ENCODE measurements at regions not wholly inside any gene's neighbourhood (a gene's known extent, or its start where the extent isn't known, plus 50 kb on each side); places are given as distances from the start of the nearest gene placed in this dataset.
"Not testable (repeated sequence)": the region's sequence is repeated elsewhere in the genome, so short reads cannot be mapped to it uniquely, and the experiment has no call there.

- no peak for DNase-seq
Observed at GRCh38 chr17:83159204-83160049, 80.0 kb downstream of the METRNL start.

DNA sequence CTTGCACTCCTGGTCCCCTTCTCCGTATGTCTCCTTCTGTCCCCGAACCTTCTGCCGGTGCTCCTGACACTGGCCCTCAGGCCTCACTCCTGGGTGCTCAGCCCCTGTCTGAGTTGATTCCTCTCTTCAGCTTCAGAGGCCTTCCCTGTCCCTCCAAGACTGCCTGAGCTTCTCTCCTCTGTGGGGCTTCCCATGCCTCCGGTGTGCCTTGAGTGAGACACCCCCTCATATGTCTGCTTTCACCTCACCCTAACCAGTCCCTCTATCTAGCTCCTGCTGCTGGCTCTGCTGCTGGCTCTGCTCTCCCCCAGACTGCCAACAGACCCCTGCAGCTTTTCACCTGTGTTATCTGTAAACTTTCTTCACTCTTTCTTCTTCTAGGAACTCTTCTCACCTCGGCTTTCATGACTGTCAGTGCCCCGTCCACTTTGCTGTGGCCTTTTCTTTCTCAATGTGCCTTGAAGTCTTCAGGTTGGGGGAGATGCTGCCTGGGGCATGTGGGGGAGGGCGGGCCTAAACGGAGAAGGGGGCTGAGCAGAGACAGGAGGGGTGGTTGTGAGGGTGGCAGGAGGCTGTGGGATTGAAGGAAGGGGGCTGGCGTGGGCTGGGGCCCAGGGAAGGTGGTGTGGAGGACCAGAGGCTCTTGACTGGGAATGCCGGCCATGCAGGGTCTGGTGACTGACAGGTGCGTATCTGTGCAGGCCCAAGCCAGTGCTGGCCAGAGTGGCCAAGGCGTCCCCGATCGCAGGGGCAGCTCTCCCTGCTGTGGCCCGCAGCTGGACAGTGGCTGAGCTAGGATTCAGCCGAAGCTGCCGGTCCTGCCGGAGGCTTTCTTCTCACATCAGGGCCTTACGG lies 81.3 kb downstream of the METRNL start:
- DNase-seq, result no peak

GRCh38 chr17:83161298-83162034 lies 82.1 kb downstream of the METRNL start:
- DNase-seq, result no peak

- no peak for DNase-seq
Observed at GRCh38 chr17:83162035-83162745, 82.8 kb downstream of the METRNL start.

- DNase-seq, result no peak
Observed at GRCh38 chr17:83164490-83164889, 85.1 kb downstream of the METRNL start.

- DNase-seq, result no peak
Observed at GRCh38 chr17:83170571-83171260, 91.3 kb downstream of the METRNL start.

DNA sequence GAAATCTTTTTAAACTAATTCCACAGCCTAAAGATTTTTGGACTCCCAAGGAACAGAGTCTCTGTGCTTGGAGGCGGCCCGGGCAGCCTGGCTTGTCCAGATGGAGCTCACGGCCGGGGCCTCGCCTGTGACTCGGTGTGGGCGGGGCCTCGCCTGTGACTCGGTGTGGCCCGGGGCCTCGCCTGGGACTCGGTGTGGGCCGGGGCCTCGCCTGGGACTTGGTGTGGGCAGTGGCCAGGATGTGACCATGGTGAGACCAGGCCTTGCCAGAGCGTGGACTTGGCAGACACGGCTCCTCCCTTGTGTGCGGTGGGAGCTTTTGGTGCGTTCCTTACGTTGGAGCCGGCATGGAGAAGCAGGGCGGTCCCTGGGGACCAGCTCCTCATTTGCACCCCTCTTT lies 92.3 kb downstream of the METRNL start:
- no peak for DNase-seq

GRCh38 chr17:83172099-83172498 lies 92.7 kb downstream of the METRNL start:
- not testable (repeated sequence) for DNase-seq

DNA sequence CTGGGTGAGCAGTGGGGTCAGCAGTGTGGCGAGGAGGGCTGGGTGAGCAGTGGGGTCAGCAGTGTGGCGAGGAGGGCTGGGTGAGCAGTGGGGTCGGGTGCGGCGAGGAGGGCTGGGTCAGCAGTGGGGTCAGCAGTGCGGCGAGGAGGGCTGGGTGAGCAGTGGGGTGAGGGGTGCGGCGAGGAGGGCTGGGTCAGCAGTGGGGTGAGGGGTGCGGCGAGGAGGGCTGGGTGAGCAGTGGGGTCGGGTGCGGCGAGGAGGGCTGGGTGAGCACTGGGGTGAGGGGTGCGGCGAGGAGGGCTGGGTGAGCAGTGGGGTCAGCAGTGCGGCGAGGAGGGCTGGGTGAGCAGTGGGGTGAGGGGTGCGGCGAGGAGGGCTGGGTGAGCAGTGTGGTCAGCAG lies 93.2 kb downstream of the METRNL start:
- DNase-seq, result not testable (repeated sequence)

- DNase-seq, result not testable (repeated sequence)
Observed at GRCh38 chr17:83173180-83173913, 93.9 kb downstream of the METRNL start.

DNA sequence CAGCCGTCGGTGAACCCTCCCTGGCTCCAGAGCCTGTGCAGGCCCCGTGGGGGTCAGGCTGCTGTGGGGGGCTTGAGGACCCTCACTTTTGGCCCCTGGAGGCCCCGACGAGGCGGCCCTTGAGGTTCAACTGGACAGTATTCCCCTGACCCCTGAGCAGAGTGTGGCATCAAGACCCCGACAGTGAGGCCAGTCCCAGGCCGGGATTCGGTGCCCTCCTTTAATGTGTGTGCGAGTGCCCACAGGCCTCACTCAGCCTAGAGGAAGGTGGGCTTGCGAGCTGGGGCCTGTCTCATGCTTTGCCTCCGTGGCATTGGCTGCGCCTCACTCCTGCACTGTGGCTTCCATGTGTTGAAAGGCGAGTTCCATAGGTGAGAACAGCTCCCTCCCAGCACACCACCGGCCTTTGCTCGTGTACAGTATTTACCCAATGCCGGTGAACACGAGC lies 94.5 kb downstream of the METRNL start:
- DNase-seq, result no peak

- no peak for DNase-seq
Observed at GRCh38 chr17:83174362-83175118, 95.1 kb downstream of the METRNL start.

DNA sequence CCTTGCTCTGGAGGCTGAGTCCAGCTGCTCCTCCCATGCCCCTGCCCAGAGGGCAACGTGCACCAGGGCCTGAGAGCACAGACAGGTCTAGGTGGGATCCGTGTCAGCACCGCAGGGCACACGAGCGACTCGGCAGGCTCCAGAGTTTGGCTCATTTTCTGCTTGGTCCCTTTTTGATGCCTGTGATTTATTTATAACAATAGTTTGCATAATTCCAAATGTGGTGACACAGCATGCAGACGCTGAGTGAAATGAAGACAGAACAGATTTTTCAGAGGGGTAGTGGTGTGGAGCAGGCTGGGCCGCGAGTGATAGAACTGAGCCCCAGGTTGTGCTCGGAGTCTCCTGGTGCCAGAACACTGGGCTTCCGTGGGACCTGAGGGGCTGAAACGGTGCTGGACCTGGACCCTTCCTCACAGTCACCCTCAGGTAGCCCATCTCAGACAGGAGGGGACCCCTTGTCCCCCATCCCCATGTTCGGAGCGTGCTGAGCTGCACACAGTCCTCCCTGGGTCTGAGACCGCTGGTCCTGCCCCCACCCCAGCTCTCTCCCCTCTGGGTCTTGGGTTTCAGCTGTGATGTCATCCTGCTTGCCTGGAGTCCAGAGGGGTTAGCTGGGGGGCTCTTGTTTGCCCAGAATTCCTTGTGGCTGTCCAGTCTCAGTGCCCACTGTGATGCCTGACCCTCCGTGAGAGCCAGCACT lies 95.9 kb downstream of the METRNL start:
- no peak for DNase-seq

DNA sequence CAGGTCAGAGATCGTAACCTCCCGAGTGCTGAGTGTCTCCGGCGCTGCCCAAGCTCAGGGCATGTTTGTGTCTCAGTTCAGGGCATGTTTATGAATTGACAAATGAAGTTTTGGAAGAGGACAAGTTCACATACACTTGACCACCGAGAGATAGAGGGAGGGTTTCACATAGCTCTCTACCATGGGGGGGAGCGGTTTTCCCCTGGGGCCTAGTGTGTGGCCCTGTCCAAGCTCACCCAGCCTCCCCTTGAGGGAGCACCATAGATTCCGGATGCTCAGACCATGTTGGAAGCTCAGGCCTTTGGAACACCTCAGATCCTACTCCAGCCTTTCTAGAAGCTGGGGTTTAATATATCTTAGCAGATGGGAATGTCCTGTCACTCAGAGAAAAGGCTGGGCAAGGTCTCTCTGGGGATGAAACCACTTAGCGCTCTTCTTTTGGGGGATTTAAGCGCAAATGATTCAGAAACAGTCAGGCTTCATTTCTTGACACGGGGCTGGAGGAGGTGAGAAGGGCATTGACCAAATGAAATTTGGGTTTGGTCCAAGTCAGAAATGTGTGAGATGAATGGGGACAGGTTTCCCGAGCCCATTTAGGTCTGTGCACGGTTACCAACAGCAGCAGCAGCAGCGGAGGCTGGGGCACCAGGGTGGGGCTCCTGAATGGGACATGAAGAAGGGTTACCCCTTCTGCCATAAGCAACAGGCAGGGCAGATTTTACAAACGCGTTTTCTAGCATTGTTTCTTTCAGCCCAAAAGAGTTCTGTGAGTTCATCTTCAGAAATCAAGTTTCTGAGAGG lies 96.6 kb downstream of the METRNL start:
- DNase-seq, result no peak

DNA sequence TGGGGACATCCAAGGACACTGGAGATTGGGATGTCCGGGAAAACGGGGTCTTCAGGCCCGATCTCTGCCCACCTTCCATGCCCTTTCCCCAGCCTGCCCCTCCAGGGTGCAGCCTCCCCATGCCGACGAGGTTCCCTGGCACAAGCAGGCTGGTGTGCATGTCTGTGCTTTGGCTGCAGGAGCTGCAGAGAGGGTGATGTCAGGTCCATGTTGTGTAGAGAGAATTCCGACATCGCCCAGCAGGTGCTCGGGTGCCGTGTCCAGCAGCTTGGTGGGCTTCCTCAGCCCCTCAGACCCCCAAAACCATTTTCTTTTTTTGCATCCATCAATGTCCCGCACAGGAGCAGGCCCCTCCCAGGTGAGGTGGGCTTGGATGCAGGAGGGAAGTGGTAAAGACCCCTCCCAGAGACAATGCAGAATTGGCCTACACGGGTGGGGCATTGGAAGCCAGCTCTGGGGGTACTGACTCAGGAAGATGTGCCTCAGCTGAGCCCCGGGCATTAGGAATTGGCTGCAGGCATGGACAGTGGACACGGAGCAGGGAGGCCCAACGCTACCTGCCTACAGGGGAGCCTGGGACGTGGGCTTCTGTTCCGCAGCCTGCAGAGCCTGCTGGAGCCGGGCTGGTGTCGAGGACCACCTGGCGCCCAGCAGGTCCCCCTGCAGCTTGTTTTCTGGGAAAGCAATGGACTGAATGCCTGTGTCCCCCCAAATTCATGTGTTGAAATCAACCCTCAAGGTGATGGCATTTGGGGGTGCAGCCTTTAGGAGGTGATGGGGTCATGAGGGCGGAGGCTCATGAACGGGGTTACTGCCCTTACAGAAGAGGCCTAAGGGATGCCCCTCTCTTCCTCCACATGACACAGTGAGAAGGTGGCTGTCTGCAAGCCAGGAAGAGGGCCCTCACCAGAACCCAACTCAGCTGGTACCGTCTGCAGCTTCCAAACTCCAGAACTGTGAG lies 97.5 kb downstream of the METRNL start:
- DNase-seq, result no peak

Measured in hypothalamus (tissue), 51 donors.